ENCODE measurements at regions not wholly inside any gene's neighbourhood (a gene's known extent, or its start where the extent isn't known, plus 50 kb on each side); places are given as distances from the start of the nearest gene placed in this dataset.

DNA sequence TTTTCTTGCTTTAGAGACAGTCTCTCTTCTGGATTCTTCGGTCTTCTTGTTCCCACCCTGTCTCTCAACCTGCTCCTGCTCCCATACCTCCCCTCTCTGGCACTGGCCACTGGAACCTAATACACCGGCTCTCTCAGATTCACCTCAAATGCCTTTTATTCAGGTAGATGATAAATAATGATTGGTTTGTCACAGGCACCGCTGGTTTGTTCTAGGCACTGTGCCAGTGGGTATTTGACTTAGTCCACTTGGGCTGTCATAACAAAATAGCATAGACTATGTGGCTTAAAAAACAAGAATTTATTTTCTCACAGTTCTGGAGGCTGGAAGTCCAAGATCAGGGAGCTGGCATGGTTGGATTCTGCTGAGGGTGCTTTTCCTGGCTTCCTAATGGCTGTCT, 278.2 kb upstream of the STT3B start:
- intact Hi-C loops (cut with micrococcal nuclease), result no loop called here
- DNase-seq (ENCODE audit: low read depth, low spot score), result no peak
- POLR2A ChIA-PET, result no interaction called here
- Histone ChIP-seq H4K20me1 (ENCODE audit: insufficient read depth) (no peaks in the 10 kb centered on the region), H2AFZ (ENCODE audit: low read depth, low read length, poor library complexity, severe bottlenecking) (no peak overlapping the region), H3K4me1 (ENCODE audit: control insufficient read depth in 1 of 2, insufficient read depth in 2 of 2, low read length in 2 of 2) (peaks cover 0 to 8% of the 10 kb centered on the region in 2 experiments; a peak in 1 of 4 replicates), H3K27me3 (ENCODE audit: insufficient read depth, low read length) (no peaks in the 10 kb centered on the region), H3K27ac (ENCODE audit: low read depth, low read length) (no peak overlapping the region), H3K4me3 (replicated peaks in 1 of 2; ENCODE audit: low read depth in 1 of 2, low read length in 2 of 2) (no peak overlapping the region), H3K4me2 (ENCODE audit: low read length) (no peak overlapping the region), H3K9ac (ENCODE audit: low read length) (no peak overlapping the region), H3K36me3 (ENCODE audit: control insufficient read depth in 1 of 2, insufficient read depth in 2 of 2, low read length in 2 of 2) (no peaks in the 10 kb centered on the region), H3K79me2 (ENCODE audit: insufficient read depth, low read length) (no peaks in the 10 kb centered on the region), H3K9me2 (ENCODE audit: insufficient read depth) (no peaks in the 10 kb centered on the region), H3K9me3 (ENCODE audit: control insufficient read depth in 1 of 2, insufficient read depth in 1 of 2, low read depth in 1 of 2, low read length in 2 of 2) (no peaks in the 10 kb centered on the region)
- BruUV-seq (replicated peaks), result no TSS peak
- ATAC-seq, result no peak
- TF ChIP-seq, protein P1, sequence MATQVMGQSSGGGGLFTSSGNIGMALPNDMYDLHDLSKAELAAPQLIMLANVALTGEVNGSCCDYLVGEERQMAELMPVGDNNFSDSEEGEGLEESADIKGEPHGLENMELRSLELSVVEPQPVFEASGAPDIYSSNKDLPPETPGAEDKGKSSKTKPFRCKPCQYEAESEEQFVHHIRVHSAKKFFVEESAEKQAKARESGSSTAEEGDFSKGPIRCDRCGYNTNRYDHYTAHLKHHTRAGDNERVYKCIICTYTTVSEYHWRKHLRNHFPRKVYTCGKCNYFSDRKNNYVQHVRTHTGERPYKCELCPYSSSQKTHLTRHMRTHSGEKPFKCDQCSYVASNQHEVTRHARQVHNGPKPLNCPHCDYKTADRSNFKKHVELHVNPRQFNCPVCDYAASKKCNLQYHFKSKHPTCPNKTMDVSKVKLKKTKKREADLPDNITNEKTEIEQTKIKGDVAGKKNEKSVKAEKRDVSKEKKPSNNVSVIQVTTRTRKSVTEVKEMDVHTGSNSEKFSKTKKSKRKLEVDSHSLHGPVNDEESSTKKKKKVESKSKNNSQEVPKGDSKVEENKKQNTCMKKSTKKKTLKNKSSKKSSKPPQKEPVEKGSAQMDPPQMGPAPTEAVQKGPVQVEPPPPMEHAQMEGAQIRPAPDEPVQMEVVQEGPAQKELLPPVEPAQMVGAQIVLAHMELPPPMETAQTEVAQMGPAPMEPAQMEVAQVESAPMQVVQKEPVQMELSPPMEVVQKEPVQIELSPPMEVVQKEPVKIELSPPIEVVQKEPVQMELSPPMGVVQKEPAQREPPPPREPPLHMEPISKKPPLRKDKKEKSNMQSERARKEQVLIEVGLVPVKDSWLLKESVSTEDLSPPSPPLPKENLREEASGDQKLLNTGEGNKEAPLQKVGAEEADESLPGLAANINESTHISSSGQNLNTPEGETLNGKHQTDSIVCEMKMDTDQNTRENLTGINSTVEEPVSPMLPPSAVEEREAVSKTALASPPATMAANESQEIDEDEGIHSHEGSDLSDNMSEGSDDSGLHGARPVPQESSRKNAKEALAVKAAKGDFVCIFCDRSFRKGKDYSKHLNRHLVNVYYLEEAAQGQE (IDR thresholded peaks at IDR 0.05; ENCODE audit: low read depth), result no peak
- TF ChIP-seq YY1 (IDR thresholded peaks at IDR 0.05; ENCODE audit: extremely low read depth, insufficient replicate concordance, low read depth, low read length) (no peak), ZNF274 (IDR thresholded peaks at IDR 0.05; ENCODE audit: low read depth, low read length) (no peak), POLR2AphosphoS5 (IDR thresholded peaks at IDR 0.05; ENCODE audit: low read depth, low read length) (no peak), JUND (IDR thresholded peaks at IDR 0.05) (no peak), RAD21 (IDR thresholded peaks at IDR 0.05; ENCODE audit: low read depth) (no peak), SP1 (IDR thresholded peaks at IDR 0.05; ENCODE audit: low read depth) (no peak), EZH2phosphoT487 (IDR thresholded peaks at IDR 0.05; ENCODE audit: borderline replicate concordance) (no peak), SRF (IDR thresholded peaks at IDR 0.05; ENCODE audit: low read depth) (no peak), ZFX (IDR thresholded peaks at IDR 0.05) (no peak), POLR2A (IDR thresholded peaks at IDR 0.05; ENCODE audit: borderline replicate concordance, extremely low read depth, insufficient read depth, insufficient read length) (no peak), SIN3A (IDR thresholded peaks at IDR 0.05; ENCODE audit: low read depth) (no peak), FOSL1 (IDR thresholded peaks at IDR 0.05; ENCODE audit: low read depth) (no peak)
- TF ChIP-seq, protein P2, sequence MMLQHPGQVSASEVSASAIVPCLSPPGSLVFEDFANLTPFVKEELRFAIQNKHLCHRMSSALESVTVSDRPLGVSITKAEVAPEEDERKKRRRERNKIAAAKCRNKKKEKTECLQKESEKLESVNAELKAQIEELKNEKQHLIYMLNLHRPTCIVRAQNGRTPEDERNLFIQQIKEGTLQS (IDR thresholded peaks at IDR 0.05), result no peak
- TF ChIP-seq, protein P3, sequence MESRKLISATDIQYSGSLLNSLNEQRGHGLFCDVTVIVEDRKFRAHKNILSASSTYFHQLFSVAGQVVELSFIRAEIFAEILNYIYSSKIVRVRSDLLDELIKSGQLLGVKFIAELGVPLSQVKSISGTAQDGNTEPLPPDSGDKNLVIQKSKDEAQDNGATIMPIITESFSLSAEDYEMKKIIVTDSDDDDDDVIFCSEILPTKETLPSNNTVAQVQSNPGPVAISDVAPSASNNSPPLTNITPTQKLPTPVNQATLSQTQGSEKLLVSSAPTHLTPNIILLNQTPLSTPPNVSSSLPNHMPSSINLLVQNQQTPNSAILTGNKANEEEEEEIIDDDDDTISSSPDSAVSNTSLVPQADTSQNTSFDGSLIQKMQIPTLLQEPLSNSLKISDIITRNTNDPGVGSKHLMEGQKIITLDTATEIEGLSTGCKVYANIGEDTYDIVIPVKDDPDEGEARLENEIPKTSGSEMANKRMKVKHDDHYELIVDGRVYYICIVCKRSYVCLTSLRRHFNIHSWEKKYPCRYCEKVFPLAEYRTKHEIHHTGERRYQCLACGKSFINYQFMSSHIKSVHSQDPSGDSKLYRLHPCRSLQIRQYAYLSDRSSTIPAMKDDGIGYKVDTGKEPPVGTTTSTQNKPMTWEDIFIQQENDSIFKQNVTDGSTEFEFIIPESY (IDR thresholded peaks at IDR 0.05; ENCODE audit: extremely low read depth, insufficient replicate concordance, low read length), result no peak
- TF ChIP-seq, protein P4, sequence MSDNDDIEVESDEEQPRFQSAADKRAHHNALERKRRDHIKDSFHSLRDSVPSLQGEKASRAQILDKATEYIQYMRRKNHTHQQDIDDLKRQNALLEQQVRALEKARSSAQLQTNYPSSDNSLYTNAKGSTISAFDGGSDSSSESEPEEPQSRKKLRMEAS (IDR thresholded peaks at IDR 0.05), result no peak
- RAD21 ChIA-PET (ENCODE audit: low non-redundant PET in 1 of 2, low total read pairs in 2 of 2, uncharacterized antibody in 2 of 2, unreplicated experiment in 2 of 2), result no interaction called here
- CTCF ChIA-PET, result no interaction called here

Measured in HCT116 (cell line).